GM21515 (cell line): ENCODE measurements at regions not wholly inside any gene's neighbourhood (a gene's known extent, or its start where the extent isn't known, plus 50 kb on each side); places are given as distances from the start of the nearest gene placed in this dataset.
"Not testable (repeated sequence)": the region's sequence is repeated elsewhere in the genome, so short reads cannot be mapped to it uniquely, and the experiment has no call there.

Experiments used
- ATAC-seq: cut with Tn5 transposase; IDR thresholded peaks from one replicate; pipeline ENCODE4 v1.9.1; 2021; ENCODE audit not compliant: unreplicated experiment

DNA sequence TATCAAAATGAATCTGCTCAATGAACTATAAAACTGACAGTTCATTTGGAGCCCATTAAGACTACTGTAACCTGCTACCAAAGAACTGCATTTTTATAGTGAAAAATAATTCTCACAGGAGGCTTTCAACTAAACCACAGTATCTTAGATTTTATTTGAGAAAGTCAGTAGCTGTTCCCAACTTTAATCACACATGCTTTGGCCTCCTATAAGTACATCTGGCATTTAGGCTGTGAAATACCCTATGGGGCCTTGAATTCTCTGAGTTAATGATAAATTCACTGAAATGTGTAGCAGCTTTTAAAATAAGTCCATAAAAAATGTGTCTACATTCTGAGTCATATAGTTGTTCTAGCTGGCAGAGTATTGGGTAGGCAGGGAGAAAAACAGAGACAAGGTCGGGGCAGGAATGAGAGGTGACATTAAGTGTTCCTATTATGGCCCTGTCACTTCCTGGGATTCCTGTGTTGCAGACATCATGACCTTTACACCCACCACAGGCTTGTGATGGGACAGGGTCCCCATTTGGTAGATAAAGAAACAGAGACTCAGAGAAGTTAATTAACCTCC is 588.8 kb downstream of the REEP3 start:
- ATAC-seq, result no peak

- ATAC-seq, result no peak
Measured at GRCh38 chr10:64112701-64113355, 591.6 kb downstream of the REEP3 start.

- ATAC-seq, result no peak
Measured at GRCh38 chr10:64113375-64113774, 592.2 kb downstream of the REEP3 start.

DNA sequence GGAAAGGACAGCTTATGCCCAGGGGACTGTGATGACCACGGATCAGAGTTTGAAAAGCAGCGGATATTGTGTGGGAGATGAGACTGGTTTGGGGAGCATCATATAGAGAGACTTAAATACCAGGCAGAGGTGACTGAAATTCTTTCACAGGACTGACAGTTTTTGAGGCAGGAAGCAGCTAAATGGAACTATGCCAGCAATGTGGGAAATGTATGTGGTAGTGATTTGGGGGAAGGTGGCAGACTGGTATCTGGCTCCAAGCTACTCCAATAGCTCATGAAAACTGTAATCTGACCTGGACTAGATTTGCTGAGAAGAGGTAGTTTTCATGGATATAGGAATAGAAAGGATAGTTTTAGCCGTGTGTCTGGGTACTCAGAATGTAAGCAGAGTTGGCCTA is 592.6 kb downstream of the REEP3 start:
- no peak for ATAC-seq

DNA sequence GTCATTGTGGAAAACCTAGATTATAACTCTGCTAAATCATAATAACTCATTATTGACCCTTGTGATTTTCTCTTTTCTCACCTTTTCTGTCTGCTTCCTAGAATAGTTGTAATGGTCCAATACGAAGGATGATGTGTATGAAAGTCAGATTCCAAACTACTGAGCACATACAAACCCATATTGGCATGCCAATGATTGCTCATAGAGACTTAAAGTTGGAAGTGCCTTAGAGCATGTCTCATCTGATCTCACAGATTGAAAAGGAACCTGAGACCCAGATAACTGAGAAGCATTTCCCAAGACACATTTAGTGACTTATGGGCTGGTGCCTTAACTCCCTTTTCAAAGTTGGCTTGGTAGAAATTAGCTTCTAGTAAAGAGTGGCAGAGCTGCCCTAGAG is 594.3 kb downstream of the REEP3 start:
- no peak for ATAC-seq

- ATAC-seq, result no peak
Measured at GRCh38 chr10:64115908-64116643, 594.9 kb downstream of the REEP3 start.

GRCh38 chr10:64116707-64117106 is 595.5 kb downstream of the REEP3 start:
- ATAC-seq, result no peak

GRCh38 chr10:64118736-64119135 is 597.5 kb downstream of the REEP3 start:
- no peak for ATAC-seq

DNA sequence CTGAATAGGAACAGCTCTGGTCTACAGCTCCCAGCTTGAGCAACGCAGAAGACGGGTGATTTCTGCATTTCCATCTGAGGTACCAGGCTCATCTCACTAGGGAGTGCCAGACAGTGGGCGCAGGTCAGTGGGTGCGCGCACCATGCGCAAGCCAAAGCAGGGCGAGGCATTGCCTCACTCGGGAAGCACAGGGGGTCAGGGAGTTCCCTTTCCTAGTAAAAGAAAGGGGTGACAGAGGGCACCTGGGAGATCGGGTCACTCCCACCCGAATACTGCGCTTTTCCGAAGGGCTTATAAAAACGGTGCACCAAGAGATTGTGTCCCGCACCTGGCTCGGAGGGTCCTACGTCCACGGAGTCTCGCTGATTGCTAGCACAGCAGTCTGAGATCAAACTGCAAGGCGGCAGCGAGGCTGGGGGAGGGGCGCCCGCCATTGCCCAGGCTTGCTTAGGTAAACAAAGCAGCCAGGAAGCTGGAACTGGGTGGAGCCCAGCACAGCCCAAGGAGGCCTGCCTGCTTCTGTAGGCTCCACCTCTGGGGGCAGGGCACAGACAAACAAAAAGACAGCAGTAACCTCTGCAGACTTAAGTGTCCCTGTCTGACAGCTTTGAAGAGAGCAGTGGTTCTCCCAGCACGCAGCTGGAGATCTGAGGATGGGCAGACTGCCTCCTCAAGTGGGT is 599.2 kb downstream of the REEP3 start:
- not testable (repeated sequence) for ATAC-seq

DNA sequence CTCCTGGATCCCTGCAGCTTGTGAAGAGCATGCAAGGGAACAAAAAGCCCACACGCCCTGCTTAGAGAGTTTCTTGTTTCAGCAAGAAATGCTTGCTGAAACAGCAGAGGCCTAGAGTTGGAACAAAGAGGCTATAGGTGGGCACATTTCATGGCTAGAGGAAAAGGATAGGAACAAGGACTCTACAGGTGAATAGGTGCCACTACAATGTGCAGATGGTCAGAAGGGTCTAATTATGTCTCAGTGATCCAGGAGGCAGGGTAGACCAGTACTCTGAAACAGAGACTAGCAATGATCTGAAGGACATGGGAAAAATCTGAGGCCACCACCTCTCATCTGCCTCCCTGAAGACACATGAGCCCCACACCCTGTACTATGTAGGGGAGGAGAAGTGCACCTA is 609.0 kb downstream of the REEP3 start:
- no peak for ATAC-seq

DNA sequence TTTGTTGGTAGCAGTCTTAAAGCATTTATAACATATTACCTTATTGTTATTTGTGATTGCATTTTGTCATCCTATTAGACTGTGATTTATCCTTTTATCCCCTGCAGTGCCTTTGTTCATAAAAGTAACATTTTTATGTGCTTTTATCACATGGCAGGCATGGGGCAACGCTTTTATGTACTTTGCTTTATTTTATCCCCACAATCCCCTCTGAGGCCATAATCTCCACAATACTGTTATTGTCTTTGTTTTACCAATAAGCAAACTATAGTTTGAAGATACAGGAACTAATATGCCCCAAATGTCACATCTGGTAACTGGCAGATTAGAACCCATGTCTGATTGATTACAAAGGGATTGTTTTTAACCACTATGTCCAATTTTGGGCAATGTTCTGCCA is 613.5 kb downstream of the REEP3 start:
- ATAC-seq, result no peak

DNA sequence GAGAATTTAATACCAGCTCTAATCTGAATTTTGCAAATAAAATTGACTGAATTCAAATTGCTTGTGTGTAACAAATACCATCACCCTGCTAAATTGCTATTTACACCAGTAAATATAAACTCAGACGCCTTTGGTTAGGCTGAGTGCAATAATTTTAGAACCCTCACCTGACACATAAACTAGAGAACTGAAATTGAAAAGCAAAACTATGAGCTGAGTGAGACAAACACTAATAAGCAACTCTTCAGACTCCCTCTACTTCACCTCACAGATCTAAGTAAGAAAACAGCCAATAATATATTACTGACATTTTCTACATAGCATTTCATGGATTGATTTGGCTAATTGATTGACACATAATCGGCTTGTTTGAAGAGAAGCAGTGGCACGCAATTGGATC is 621.2 kb downstream of the REEP3 start:
- ATAC-seq, result no peak

GRCh38 chr10:64148607-64149006 is 627.4 kb downstream of the REEP3 start:
- no peak for ATAC-seq

GRCh38 chr10:64156166-64156565 is 635.0 kb downstream of the REEP3 start:
- ATAC-seq, result no peak

- no peak for ATAC-seq
Measured at GRCh38 chr10:64158551-64158950, 637.4 kb downstream of the REEP3 start.

DNA sequence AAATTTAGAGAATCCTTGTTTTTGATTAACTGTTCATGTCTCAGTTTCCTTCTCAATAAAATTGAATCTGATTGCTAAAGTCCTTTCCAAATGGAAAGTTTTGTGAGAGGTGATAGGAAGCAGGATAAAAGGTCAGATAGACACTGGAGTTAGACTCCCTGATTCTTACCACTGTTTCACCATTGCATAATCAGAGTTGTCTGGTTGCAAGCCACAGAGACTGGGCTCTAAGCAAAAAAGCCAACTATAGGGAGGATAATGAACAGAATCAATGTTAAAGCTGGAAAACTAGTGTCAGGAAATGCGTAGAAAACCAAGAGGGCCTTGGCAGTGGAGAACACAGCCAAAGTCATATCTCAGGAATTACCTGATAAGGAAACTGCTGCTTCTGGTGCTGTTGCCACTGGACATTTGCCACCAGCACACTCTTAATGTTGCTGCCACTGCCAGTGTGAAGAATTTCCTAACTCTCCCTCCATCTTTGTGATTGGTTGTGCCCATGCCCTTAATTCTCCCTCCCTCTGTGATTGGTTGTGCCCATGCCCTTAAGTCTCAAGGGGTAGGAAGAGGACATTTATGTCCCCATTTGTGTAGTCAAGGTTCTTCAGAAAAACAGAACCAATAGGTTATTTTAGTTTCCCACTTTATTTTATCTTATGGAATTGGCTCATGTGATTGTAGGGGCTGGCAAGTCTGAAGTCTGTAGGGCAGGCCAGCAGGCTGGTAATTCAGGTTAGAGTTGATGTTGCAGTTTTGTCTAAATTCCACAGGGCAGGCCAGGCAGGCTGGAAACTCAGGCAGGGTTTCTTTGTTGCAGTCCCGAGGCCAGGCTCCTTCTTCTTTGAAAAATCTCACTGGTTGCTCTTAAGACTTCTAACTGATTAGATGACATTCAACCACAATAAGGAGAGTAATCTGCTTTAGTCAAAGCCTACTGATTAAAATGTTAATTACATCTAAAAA is 639.0 kb downstream of the REEP3 start:
- ATAC-seq, result no peak

- ATAC-seq, result no peak
Measured at GRCh38 chr10:64170791-64171190, 649.6 kb downstream of the REEP3 start.

- ATAC-seq, result no peak
Measured at GRCh38 chr10:64173826-64174225, 652.6 kb downstream of the REEP3 start.

- no peak for ATAC-seq
Measured at GRCh38 chr10:64174666-64175255, 653.6 kb downstream of the REEP3 start.

GRCh38 chr10:64175271-64175962 is 654.2 kb downstream of the REEP3 start:
- ATAC-seq, result no peak
